Cerebellar cortex (tissue), 1 donor: ENCODE measurements at regions not wholly inside any gene's neighbourhood (a gene's known extent, or its start where the extent isn't known, plus 50 kb on each side); places are given as distances from the start of the nearest gene placed in this dataset.
"Not testable (repeated sequence)": the region's sequence is repeated elsewhere in the genome, so short reads cannot be mapped to it uniquely, and the experiment has no call there.

ENCODE experiments used
- DNase-seq: peaks from one replicate; pipeline ENCODE4 v3.0.0-alpha.2; 2015; ENCODE audit warnings: low spot score

DNA sequence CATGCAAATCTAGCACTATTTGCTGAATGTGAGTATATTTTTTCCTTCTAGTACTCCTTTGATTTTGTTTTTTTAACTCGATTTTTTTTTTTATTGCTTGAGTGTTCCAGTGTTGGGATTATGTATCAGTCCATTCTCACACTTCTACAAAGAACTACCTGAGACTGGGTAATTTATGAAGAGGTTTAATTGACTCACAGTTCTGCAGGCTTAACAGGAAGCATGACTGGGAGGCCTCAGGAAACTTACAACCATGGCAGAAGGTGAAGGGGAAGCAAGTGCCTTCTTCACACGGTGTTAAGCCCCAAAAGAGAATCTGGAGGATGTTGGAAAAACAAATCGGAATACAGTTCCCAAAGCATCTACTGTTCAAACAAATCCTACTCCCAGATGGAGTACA lies 69.1 kb downstream of the ZNF518B start:
- not testable (repeated sequence) for DNase-seq

DNA sequence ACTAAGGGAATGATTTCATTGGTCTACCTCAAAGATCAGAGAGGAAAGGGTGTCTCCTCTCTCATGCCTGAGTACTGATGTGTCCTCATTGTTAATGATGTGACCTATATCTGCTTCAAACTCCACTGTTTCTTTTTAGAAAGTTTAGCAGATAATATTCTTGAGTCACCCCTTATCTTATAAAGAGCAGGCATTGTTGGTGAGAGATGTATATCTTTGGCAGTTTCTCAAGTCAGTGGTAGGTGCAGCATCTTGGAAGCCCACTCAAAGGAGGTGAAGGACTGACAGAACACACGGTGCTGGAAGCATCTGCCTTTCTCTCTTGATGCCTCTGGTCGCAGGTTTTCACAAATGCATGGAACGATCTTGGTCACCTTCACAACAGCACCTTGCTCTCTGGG lies 71.2 kb downstream of the ZNF518B start:
- no peak for DNase-seq

- no peak for DNase-seq
Observed at GRCh38 chr4:10384974-10385373, 72.3 kb downstream of the ZNF518B start.

DNA sequence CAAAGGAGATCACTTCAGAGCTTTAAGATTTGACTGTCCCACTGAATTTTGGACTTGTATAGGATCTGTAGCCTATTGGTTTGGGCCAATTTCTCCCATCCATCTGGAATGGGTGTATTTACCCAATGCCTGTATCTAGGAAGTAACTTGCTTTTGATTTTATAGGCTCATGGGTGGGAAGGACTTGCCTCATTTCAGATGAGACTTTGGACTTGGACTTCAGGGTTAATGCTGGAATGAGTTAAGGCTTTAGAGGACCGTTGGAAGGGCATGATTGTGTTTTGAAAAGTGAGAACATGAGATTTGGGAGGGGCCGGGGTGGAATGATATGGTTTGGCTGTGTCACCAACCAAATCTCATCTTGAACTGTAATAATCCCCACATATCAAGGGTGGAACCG lies 73.8 kb downstream of the ZNF518B start:
- no peak for DNase-seq

GRCh38 chr4:10382171-10382570 lies 75.1 kb downstream of the ZNF518B start:
- not testable (repeated sequence) for DNase-seq

DNA sequence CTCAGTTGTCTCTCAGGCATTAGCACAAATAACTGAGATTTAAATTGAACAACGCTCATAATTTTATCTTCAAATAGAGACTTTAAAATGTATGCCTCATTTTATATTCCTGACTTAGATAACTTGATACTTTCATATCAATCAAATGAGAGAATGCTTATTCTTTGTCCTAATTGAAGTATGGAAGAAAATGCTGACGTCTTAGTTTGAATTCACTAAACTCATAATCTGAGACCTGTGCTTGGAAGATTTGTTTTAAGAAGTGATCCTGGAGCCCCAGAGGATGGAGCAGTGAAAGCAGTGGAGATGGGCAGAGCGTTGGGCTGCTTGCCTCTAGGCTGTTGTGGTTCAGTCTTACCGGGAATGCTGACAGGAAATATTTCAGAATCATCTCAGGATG lies 76.1 kb downstream of the ZNF518B start:
- DNase-seq = no peak

DNA sequence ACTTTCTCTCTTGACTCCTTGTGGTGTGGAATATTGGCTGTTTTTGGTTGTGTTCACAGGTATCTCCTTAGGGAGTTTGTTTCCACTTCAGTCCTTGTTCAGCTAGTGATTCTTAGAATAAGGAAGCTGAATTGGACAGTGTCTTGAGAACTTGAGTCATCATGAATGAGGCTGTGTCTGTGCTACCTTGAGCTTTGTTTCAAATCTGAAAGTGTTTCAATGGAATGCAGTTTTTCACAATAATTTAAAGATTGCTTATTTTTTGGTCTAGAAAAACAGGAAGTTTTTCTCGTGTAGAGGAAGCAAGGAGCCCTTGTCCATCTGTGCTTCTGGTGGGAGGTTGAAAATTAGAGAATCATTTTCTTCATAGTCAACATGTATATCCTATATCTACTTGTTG lies 76.5 kb downstream of the ZNF518B start:
- DNase-seq = no peak

DNA sequence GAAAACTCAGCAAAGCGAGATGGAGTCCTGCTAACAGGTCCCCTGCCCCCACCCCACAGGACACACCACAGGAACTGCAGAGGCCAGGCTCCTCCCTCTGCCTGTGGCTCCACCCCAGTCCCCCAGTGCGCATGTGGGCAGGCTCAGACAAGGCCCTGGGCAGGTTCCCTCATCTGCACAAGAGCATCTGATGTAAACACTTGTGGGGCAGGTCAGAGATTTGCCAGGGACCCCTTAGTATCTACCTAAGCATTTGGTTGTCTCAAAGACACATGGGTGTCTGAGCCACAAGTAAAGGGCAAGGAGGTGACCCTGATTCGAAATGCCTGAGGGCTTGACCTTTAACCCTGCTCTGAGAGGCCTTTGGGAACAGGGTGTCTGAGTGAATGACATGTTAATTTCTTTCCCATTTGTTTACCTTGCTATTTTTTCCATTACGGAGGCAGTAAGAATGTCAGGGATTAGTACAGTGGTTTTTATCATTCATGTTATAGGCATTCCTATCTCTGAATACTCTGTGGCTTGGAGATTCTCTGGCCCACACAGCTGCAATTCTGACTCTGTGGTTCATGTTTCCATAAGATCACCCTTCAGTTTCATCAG lies 85.3 kb downstream of the ZNF518B start:
- DNase-seq = no peak

GRCh38 chr4:10371121-10371520 lies 86.1 kb downstream of the ZNF518B start:
- DNase-seq = no peak

DNA sequence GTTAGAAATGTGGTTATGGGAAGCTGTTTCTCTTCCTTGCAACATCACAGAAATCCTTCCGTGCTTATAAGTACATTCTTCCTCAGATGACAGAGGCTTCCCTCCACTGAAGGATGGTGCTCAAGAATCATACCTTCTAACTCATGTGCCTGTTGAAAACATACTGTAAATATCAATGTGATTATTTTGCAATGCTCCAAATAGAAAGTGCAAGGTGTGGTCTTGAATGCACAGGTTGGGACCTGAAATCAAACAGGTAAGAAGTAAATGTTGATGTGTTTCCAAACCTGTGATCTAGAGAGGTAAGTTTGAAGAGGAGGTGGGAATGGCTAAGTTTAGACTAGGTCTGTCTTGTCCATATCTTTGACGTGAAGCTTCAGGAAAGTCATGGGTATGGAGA lies 87.7 kb downstream of the ZNF518B start:
- DNase-seq = no peak

DNA sequence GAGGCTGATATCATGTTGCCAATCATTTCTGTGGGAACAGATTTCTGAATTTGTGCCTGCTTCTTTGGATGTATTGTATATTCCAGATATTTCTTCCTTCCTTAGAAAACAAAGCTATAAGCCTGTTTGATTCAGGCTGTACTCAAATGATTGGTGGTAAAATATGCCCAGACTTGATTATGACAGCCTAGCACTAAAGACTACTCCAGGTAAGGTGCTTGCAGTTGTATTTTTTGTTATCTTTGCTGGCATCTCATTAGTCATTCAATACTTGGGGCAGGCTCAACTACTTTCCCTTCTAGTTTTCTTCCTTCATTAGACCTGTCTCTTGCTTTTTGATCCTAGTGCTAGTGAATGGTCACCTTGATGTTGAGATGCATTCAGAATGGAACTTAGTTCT lies 90.6 kb downstream of the ZNF518B start:
- DNase-seq = no peak

DNA sequence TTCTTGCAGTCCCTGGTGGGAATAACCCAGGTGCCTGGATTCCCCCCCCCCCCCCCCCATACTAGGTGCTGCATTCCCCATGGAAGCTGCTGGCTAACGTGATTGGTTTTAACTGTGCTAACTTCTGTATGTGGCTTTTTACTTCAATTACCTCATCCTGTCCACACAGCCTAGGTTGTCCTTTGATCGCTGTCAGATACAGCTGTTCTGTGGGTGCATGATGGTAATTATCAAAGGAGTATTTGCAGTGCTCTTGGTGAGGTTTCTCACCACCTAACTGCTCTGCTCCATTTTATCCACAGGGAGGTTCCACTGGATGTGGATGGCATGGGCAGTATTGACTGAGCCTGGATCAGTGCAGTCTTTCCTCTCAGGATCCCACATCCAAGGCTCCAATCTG lies 93.0 kb downstream of the ZNF518B start:
- DNase-seq = no peak

GRCh38 chr4:10354746-10355145 lies 102.5 kb downstream of the ZNF518B start:
- no peak for DNase-seq

DNA sequence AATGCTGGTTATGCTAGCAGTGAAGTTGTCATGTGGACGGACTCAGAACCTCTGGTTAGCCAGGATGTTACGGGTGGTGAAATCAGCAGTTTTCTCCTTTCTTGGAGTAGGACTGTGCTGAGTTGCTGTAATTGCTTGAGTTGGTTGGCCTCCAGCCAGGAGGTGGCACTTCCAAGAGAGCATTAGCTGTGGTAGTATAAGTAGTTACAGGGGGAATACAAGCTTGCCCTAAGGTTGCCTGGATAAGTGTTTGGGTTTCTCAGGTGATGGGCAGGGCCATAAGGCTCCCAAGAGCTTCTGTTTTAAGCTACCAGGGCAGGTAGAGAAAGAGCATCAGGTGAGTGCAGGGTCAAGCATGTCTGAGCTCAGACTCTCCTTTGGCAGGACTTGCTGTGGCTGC lies 103.0 kb downstream of the ZNF518B start:
- no peak for DNase-seq

GRCh38 chr4:10353110-10353509 lies 104.1 kb downstream of the ZNF518B start:
- DNase-seq = no peak

GRCh38 chr4:10348241-10348640 lies 109.0 kb downstream of the ZNF518B start:
- no peak for DNase-seq

GRCh38 chr4:10347815-10348214 lies 109.4 kb downstream of the ZNF518B start:
- no peak for DNase-seq

- peak; percentile 75 for DNase-seq
Observed at GRCh38 chr4:10347281-10347795, 109.9 kb downstream of the ZNF518B start.

- no peak for DNase-seq
Observed at GRCh38 chr4:10346023-10346422, 111.2 kb downstream of the ZNF518B start.

DNA sequence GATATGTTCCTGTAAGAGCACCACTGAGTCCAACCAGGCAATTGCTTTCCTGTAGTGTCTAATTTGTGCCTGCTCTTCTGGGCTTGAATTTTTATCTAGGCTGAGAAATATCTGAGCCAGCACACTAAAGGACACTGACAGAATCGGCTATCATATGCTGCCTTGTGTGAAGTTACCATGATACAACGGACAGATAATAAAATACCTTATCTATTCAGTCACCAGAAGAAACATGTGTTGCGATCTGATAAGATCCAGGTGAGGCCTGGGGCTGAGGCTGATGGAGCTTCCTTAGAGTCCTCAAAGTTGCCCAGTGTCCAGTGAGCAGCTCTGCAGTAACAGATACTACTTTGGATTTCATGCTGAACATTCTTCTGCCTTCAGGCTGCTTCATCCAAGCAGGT lies 111.8 kb downstream of the ZNF518B start:
- no peak for DNase-seq

- DNase-seq = no peak
Observed at GRCh38 chr4:10344824-10345223, 112.4 kb downstream of the ZNF518B start.

DNA sequence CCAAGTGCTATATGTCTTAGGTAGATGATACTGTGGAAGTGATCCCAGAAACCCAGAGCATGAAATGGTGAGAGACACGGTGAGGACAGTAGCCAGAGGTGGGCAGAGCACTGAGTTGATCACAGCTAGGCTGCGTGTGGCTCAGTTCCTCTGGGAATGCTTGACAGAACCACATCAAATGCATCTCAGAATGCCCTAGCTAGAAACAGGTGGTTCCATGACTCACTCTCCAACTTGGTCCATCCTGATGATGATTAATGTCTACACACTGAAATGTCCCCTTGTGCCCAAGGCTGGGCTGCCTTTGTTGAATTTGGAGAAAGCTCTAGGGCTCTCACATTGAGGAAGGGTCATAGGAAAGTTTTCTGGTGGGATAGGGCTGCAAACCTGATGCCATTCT lies 113.6 kb downstream of the ZNF518B start:
- DNase-seq = no peak

DNA sequence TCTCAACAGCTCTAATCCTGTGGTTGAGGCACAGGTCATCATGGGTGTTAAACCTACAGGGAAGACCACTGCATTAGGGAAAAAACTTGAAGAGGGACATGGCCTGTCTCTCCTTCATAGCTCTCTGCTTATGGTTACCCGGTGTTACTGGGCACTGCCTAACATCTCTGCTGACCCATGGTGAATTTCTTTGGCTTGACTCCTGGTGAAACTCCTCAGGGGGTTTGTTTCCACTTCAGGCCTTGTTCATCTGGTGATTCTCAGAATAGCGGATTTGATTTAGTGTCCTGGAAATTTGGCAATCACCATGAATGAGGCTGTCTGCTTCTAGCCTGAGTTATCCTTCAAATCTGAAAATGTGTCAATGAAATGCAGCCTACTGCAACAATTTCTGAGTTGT lies 114.4 kb downstream of the ZNF518B start:
- peak; percentile 91 for DNase-seq

DNA sequence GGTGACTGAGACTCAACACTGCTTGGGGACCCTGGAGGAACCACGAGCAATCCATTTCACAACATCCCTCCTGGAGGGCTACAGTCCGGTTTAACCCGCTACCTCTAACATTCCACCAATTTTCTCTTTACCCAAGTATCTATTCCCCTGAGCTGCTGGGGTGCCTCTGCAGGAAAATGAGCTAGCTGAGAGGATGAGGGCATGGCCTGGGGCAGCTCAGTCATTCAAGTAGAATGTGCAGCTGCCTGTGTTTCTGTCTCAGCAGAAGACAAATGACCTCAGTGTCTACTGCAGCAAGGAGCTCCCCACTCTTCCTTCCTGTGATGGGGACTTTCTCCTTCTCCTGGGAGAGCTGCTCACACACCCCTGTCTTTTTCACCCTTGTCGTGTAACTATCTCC lies 120.8 kb downstream of the ZNF518B start:
- no peak for DNase-seq

GRCh38 chr4:10335050-10335449 lies 122.2 kb downstream of the ZNF518B start:
- DNase-seq = no peak
